ENCODE measurements at regions not wholly inside any gene's neighbourhood (a gene's known extent, or its start where the extent isn't known, plus 50 kb on each side); places are given as distances from the start of the nearest gene placed in this dataset.

- DNase-seq = no peak
Observed at GRCh38 chr12:58764100-58764953, 156.0 kb downstream of the LRIG3 start.

GRCh38 chr12:58765076-58765475 lies 155.2 kb downstream of the LRIG3 start:
- no peak for DNase-seq

DNA sequence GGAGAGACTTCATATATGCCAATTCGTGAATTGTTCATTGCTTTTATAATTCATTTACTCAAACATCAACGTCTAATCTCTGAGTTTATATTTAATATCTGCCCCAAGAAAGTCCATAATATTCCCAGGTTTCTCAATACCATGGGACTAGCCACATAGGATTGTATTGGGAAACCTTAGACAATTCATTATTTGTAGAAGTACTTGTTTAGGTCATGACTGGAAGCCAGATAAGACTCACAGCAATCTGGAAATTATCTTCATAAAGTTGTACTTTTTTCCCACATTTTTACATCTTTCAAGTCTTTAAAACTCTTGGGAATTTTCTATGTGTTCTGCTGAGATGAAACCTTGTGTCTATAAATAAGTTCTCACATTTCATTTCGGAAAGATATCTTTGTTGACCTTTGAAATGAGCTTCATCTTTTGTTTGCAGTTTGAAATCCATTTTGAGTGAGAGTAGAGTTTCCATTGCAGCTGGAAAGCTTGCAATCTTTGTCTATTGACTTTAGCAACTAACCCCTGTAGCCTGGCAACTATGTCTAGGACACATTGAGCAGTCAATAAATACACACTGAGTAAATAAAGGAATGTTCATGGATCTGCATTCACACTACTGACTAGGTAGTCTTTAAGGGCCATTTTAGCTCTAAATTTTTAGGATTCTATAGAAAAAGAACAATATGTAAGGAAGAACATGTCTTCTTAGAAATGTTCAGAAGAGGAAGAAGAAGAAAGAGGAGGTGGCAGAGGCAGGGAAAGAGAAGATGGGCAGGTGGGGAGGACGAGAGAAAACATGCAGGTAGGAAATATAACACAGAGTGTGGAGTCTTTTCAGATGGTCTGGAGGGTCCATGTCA lies 154.4 kb downstream of the LRIG3 start:
- DNase-seq = no peak

- DNase-seq = no peak
Observed at GRCh38 chr12:58766513-58766870, 153.8 kb downstream of the LRIG3 start.

DNA sequence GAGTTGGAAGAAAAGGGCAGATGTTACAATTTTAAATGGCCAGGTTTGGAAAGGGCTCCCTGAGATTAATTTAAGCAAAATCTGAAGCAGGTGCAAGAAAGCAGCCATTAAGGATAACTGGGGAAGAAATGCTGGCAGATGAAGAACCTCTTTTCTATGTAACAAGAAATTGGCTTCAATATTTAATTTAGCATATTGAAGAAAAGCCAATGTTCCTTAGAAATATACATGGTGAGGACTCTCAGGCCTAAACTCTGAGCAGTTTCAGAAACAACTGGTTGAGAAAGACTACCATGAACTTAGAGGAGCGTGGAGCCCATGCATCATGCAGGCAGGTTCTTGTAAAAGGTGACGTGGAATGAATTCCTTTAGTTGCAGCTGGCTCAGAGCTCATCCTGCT lies 152.8 kb downstream of the LRIG3 start:
- no peak for DNase-seq

DNA sequence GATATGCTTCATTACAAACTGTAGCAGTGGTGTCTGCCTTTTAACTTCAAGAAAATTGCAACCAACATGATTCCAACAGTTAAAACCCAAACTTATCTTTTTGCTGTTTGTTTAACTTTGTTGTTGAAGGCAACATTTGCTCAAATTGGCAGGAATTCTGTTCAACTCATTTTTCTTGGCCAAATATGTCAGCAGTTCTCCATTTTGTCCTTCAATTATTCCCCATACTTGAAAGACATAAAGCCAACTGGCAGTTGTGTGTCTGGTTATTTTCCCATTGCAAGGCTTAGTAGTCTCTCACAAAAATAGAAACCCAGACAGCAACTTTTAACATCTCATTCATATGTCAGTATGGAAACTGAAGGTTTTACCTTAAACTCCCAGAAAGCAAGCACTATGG lies 146.3 kb downstream of the LRIG3 start:
- DNase-seq = no peak

DNA sequence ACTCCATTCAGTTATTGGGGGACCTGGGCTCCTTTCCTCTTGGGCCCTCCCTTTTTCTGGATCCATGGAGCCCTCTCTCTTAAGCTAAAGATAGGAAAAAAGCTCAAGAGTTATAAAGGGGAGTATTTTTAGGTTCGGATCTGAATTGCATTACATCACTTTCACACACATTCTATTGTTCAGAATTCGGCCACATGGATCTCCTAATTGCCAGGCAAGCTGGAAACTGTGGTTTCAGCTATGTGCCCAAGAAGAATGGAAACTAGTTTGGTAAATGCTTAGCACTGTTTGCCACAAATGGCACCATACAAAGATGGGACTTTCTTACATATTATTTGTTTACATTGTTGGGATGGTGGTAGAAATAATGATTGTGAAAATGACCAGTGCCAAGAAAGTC lies 145.6 kb downstream of the LRIG3 start:
- DNase-seq = no peak

DNA sequence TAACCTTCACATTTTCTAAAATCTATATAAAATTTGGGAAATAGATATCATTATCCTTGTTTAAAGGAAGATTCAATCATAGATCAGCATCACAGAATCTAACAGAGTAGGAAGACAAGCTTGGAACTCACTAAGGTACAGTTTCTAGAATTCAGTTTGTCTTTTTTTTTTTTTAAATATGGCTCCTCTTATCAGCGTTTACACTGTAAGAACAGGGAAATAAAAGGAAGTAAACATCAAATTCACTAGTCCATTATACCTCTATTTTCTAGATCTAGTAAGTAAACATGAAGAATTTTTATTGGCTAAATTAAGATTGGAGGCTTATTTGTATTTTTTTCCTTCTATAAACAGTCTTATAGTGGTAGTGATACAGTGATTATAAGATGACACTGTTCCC lies 144.9 kb downstream of the LRIG3 start:
- DNase-seq = no peak

- DNase-seq = no peak
Observed at GRCh38 chr12:58776144-58776543, 144.2 kb downstream of the LRIG3 start.

GRCh38 chr12:58777815-58778214 lies 142.5 kb downstream of the LRIG3 start:
- no peak for DNase-seq

DNA sequence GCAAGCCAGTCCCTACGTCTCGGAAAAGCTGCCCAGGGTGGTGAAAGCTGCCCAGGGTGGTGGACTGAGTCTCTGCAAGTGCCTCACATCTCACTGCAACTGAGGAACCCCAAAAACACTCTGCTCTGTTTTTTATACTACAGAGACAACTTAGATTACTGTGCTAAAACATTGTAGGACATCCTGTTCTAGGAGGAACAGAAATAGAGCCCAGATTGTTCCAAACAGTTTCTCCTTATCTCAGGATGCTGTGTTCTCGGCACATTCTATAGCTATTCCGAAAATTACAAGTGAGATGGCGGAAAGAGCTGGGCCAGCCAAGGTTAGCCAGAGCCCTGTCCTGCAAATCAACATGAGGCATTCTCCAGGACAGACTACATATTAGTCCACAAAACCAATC lies 138.7 kb downstream of the LRIG3 start:
- DNase-seq = no peak

DNA sequence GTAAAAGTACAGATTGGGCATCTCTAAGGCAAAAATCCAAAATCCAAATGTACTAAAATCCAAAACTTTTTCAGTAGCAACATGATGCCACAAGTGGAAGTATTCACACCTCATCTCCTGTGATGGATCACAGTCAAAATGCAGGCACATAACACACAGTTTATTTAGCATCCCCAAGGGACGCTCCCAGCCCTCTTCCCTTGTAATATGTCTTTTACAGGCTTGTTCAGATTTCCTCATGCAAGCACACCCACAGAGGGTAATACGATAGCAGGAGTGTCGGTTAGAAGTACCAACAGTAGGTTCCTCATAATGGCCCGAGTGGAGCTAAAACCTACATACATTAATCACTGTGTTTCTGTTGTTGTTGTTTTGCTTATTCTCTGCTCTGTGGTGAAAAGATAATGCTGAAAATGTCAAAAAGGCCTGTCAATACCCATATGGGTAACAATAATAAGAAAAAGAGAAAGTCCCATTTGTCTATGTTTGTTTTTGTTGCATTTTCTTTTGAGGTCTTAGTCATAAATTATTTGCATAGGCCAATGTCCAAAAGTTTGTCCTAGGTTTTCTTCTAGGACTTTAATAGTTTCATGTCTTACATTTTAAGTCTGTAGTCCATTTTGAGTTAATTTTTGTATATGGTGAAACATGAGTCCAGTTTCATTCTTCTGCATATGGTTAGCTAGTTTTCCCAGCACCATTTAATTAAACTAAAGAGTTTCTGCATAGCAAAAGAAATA lies 133.1 kb downstream of the LRIG3 start:
- no peak for DNase-seq

DNA sequence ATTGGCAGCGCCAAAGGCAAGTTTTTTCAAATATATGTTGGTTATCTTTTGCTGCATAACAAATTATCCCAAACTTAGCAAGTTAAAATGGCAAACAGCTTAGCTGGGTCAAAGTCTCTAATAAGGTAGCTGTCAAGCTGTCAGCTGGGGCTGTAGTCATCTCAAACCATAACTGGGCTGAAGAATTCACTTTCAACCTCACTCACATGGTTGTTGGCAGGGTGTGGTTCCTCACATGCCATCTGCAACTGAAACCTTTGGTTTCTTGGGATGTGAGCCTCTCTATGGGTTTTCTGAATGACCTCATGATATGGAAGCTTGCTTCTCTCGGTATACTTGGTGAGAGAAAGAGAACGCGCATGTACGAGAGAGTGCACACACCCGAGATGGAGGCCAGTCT lies 125.4 kb downstream of the LRIG3 start:
- DNase-seq = no peak

GRCh38 chr12:58795825-58796224 lies 124.5 kb downstream of the LRIG3 start:
- no peak for DNase-seq

- no peak for DNase-seq
Observed at GRCh38 chr12:58801986-58802385, 118.3 kb downstream of the LRIG3 start.

GRCh38 chr12:58803908-58804307 lies 116.4 kb downstream of the LRIG3 start:
- DNase-seq = no peak

DNA sequence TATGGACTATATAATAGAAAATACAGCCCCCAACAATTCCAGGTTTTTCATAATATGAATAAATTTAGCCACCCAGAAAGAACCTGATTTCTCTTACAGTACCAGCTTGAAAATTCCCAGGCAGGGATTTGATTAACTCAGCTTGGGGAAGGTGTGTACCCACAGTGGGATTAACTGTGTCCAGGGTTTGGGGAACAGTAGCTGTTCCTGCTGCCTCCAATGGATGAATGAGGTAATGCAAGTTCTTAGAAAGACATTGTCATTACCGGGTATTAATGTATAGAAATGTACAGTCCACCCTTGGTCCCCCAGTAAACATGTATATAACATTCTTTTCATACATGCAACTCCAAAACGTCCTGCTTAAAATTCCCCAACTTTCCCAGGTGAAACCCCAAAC lies 115.6 kb downstream of the LRIG3 start:
- DNase-seq = no peak

- no peak for DNase-seq
Observed at GRCh38 chr12:58809064-58809607, 111.2 kb downstream of the LRIG3 start.

DNA sequence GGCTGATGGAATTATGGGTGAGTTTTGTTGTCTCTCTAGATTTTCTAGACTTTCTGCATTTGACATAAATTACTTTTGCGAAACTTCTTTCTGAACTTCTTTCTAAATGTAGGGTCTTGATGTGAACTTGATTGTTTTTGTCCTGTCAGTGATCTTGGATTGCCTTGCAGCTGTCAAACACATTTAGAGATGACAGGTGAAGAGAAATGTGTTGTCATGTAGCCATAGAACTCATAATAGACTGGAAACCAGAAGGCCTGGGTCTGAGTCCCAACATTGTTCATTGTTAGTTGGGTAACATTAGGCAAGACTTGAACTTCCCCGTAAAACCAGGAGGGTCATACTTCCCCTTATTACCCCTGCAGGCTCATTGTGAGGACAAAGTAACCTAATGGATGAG lies 109.0 kb downstream of the LRIG3 start:
- DNase-seq = no peak

DNA sequence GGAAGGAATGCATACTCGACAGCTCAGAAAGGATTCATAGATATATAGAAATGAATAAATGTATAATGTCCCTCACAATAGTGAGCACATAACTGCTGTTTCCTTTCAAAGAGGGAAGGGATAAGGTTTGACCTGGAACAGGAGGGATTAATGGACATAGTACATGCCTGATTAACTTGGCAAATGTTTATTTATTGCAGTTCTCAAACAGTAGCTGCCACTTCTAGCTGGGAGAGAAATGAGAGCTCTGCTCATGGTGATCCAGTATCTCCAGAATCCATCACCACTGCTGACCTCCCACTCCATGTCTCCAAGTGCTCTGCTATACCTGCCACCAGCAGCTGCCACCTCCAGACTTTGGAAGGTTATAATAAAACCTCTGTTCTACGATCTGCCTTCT lies 108.1 kb downstream of the LRIG3 start:
- DNase-seq = no peak

DNA sequence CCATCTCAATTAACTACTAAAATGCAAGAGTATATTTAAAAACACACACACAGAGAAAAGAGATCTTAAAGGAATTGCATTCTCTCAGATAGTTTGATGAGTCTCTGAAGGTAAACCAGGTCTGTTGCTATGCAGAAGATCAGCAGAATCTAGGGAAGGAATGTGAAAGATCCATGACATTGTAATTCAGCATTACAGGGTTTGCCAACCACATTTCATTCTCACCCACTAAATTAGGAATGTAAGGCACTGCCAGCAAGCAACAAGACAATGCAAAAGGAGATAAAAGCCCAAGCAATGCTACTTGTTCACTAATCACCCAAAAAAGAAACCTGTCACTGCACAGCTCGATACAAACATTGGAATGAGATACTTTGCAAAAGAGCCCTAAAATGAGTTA lies 106.3 kb downstream of the LRIG3 start:
- DNase-seq = no peak

DNA sequence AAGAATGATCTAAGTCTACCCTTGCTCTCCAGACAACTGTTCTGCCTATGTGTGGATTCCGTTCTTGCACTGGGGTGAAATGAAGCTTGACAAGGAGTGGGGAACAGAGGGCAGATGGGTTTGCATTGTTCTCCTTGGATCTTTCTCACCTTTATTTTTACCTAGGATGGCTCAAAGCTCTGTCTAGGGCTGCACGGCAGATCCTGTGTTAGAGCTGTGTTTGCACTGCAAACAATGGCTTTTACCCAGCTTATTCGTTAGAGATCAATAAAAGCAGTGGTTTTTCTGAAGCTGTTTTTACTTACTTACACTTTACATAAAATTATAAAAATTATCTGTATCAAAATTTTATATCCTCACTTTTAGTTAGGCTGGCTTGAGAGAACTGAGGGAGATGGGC lies 105.1 kb downstream of the LRIG3 start:
- no peak for DNase-seq

DNA sequence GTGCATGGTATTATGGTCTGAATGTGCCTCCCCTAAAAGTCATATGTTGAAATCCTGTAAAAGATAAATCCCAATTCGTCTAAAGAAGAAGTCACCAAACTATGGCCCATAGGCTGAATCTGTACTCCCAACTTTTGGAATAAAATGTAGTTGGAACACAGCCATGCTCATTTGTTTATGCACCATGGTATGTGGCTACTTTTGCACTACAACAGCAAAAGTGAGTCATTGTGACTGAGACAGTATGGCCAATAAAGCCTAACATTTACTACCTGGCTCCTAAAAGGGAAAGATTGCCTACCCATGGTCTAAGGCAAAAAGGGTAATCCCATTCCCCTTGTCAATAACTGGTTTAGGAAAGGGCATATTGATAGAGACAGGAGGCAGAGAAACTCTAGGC lies 101.8 kb downstream of the LRIG3 start:
- DNase-seq = no peak

All from amniotic stem cell (primary cell).